HG03066 (cell line): ENCODE measurements at regions not wholly inside any gene's neighbourhood (a gene's known extent, or its start where the extent isn't known, plus 50 kb on each side); places are given as distances from the start of the nearest gene placed in this dataset.
"Not testable (repeated sequence)": the region's sequence is repeated elsewhere in the genome, so short reads cannot be mapped to it uniquely, and the experiment has no call there.

Experiments used
- ATAC-seq: cut with Tn5 transposase; IDR thresholded peaks from one replicate; pipeline ENCODE4 v1.9.1; 2021; ENCODE audit warnings: low read depth; ENCODE audit not compliant: unreplicated experiment

DNA sequence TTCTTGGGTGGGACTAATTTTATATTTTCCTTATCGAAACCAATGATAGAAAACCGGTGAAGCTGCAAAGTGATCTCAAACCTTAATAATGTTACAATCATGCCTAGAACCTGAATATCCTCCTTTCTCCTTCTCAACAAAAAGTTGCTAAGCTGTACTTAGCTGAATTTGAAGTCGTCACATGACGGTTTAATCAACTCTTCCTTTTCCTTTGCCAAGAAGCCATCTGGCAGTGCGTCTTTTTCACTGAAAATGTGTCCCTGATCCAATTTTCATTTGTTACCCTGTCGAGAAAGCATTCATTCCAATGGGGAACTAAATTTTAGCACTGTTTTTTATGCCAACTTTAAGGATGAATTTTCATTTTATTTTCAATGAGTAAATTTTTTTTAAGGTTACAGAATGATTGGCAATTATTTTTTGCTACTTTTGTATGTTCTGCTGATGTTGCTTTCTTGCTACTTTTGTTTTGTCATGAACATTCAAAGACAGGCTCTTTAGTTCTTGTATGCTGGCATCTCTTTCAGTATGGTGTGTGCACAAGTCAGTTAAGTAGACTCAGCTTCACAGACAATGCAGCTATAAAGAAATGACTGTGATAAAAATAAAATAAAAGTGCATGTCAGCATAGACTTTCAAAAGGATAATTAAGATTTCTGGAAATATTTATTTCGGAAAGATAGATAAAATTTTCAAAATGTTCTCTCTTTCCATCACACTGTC lies 980.0 kb downstream of the DNAJB9 start:
- ATAC-seq: no peak

DNA sequence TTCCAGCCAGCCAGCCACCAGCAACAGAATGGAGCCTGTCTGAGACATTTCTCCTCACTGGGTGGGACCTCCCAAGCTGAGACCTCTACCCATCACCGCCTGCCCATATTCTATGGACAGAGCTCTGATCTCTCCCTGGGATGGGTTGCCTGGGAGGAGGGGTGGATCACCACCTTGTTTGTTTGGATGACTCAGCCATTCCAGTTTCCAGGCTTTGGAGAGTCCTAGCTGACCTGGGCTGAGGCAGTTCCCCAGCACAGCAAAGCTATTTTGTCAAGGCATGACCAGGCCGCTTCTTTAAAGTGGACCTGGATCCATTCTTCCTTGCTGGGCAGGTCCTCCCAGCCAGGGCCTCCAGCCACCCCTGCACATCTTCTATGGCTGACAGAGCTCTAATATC lies 982.3 kb downstream of the DNAJB9 start:
- no peak for ATAC-seq

DNA sequence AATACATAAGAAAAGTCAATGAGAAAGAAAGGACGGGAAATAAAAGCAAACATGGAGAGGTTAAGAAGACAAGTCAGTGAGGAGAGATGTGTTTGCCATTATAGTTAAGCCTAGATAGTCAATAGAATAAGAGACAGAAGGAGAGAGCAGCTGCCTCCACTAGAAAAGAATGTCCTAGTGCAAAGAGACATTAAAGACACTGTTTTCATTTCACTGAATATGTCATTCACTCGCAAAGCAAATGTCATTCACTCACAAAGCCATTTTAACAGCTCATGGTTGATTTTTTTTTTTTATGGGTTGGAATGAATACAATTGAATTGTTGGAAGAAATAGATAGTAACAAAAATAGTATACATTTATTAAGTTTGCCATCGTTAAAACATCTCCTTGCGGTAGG lies 1007.6 kb downstream of the DNAJB9 start:
- ATAC-seq: no peak

DNA sequence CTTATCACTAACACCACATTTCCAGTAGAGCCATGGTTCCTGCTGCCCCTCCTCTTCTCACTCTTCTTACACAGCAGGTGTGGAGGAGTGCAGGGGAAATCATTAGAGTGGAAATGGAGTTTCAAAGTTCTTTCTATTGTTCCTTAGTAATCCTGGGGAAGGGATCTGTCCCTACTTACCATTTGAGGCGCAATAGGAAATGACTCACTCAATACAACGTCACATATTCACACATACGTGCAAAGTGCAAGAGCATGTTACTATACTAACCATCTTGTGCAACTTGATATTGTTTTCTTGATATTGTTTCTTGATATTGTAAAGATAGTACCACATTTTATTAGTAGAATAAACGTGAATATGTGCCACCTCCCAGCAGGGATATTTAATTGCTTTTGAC lies 1010.2 kb downstream of the DNAJB9 start:
- ATAC-seq: no peak

DNA sequence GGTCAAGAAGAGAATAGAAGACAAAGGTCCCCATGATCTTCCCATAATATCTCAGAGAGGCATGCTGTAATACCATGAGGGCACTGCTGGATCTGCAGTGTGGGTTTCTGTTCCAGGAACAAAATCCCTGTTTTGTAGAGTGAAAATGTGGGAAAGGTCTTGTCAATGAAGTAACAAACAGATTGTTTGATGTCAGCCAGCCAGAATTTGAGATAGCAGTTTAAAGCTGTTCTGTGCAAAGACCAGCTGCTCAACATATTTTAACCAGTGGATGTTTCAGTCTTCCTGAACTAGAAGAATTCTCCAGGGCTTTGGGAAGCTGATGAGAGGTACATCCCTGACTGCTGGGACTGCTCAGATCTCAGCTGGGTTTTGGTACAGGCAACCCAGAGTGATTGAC lies 1012.5 kb downstream of the DNAJB9 start:
- no peak for ATAC-seq

DNA sequence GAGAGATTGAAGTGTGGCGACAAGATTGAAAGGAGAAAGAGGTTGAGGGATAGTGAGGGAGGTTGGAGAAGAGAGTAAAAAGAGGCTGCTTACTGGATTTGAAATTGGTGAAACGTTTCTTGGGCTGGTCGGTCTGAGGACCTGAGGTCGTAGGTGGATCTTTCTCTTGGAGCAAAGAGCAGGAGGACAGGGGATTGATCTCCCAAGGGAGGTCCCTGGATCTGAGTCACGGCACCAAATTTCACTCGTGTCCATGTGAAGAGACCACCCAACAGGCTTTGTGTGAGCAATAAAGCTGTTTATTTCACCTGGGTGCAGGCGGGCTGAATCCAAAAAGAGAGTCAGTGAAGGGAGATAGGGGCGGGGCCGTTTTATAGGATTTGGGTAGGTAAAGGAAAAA lies 1027.3 kb downstream of the DNAJB9 start:
- not testable (repeated sequence) for ATAC-seq

DNA sequence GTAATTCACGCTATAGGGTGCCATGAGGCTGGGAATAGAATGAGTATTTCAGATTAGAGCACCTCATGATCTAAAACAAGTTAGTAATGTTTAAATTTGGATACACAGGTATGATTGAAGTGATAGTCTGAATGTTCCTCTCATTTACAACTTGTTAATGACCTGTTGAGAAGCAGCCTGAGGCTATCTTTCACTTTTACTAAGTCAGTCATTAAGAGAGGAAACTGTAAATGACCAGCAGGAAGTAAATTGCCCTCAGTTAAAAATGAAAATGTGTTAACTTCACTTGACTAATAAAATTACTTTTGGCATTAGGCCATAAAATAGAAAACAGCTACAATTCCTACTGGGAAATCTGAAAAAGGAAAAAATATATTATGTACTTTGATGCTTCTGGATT lies 1042.0 kb downstream of the DNAJB9 start:
- no peak for ATAC-seq

DNA sequence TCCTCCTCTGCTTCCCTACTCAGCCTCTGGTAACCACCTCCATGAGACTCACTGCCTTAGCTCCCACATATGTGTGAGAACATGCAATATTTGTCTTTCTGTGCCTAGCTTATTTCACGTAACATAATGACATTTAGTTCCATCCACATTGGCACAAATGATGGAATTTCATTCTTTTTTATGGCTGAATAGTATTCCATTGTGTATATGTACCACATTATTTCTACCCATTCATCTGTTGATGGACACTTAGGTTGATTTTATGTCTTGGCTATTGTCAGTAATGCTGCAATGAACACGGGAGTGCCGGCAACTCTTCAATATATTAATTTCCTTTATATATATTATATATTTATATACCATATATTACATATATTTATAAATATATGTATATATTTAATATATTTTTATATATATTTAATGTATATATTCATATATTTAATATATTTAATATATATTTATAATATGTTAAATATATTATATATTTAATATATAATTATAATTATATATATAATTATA lies 1046.9 kb downstream of the DNAJB9 start:
- ATAC-seq: no peak

DNA sequence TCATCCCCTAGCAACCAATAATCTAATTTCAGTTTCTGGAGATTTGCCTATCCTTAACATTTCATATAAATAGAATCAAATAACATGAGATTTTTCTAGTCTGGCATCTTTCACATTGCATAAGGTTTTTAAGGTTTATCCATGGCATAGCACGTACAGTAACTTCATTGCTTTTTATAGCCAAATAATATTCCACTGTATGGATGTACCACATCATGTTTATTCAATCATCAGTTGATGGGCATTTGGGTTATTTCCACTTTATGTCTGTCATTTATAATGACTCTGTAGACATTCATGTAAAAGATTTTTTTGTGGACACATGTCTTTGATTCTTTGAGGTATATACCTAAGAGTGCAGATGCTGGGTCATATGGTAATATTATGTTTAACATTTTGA lies 1052.6 kb downstream of the DNAJB9 start:
- ATAC-seq: no peak

DNA sequence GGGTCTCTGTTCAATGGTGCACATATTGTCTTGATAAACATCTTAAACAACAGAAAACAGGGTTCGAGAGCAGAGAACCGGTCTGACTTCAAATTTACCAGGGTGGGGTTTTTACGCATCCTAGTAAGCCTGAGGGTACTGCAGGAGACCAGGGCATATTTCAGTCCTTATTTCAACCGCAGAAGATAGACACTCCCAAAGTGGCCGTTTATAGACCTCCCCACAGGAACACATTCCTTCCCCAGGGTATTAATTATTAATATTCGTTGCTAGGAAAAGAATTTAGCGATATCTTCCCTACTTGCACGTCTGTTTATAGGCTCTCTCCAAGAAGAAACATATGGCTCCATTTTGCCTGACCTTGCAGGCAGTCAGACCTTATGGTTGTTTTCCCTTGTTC lies 1063.2 kb downstream of the DNAJB9 start:
- not testable (repeated sequence) for ATAC-seq

DNA sequence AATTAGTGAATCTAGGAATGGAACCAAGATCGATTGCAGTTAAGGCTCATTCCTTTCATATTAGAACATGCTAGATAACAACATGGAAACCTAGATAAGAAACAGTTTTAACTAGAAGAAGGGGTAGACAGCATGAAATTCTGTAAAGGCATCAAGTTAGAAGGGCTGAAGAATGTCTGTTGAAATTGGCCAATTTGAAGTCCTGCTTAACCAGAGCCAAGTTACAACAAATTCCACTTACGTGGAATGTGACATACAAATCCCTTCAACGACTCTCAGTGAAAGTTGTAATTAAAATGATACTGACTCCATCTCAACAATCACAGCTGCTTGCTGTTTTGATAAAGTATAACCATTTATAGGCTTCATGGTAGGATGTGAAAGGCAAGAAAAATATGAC lies 1065.7 kb downstream of the DNAJB9 start:
- no peak for ATAC-seq

DNA sequence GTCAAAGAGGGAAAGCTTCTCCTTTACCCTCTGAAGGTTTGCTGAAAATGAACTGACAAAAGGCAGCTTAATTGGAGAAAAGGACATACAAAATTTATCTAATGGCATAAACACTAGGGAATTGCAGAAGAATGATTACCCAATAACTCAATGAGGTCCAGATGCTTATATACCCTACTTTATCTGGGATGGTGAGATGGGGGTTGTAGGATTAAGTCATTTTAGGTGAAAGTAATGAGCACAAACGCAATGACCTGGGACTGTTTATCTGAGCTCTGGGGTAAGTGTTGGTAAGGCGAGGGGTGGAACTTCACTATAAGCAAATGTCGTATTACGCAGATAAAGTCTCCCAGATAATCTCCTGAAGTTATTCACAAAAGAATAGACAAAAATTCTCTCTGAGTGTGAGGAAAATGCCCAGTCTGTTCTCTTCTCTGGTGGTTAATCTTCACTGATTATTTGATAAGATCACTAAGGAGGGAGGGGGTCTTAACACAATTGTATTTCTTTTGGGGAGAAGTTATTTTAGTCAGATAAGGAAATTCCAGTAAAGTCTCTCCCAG lies 1067.8 kb downstream of the DNAJB9 start:
- no peak for ATAC-seq

DNA sequence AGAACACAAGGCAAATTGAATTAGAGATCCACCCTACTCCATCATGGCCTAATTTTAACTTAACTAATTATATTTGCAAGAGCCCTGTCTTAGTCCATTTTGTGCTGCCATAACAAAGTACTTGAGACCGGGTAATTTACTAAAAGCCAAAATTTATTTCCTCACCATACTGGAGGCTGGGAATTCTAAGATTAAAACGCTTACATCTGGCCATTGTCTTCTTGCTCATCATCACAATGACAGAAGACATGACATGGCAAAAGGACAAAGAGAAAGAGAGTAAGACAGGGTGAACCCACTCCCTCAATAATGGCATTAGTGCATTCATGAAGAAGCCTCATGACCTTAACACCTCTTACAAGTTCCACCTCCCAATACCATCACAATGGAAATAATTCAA lies 1068.6 kb downstream of the DNAJB9 start:
- ATAC-seq: no peak

DNA sequence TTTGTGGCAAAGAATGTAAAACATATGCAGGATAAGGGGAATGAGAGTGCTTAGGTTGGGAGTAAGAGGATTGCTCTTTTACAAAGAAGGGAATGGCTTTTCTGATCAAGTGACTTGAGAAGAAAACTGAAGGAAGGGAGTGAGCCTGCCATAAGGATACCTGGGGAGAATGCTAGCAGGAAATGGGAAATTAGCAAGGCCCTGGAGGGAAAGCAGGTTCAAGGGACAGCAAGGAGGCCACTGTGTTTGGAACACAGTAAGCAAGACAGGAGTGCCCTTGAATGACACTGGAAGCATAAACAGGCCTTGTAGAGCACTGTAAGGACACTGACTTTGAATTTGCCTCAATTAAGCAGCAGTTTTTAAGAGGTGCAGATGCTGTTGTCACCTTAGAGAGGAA lies 1069.9 kb downstream of the DNAJB9 start:
- ATAC-seq: no peak

DNA sequence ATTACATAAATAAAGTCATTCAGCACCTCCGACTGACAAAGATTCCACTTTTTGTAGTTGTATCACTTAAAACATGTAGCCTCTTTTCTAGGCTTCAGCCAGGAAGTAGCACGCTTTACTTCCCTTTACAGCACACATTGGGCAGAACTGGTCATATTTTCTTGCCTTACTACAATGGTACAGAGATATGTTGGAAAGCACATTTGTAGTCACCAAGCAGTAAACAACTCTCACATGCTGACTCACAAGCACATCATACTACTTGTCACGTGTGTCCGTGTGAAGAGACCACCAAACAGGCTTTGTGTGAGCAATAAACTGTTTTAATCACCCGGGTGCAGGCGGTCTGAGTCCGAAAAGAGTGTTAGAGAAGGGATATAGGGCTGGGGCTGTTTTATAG lies 1071.8 kb downstream of the DNAJB9 start:
- ATAC-seq: no peak

DNA sequence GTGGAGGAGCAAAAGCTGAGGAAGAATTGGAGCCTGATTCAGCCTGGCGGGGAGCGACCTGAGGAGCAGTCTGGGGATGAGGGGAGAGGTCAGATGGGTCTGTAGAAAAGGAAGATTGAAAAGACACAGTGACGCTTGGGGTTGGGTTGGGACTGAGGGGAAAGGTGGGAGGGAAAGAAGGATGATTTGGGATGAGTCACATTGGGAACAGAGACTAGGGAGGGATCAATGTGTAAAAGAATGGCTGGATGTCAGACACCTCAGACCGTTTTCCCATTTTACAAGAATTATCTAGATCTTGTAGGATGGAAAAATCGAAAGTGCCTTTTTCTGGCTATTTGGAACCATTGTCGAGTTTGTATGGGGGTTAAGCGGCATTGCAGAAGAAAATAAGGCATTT lies 1076.5 kb downstream of the DNAJB9 start:
- no peak for ATAC-seq

DNA sequence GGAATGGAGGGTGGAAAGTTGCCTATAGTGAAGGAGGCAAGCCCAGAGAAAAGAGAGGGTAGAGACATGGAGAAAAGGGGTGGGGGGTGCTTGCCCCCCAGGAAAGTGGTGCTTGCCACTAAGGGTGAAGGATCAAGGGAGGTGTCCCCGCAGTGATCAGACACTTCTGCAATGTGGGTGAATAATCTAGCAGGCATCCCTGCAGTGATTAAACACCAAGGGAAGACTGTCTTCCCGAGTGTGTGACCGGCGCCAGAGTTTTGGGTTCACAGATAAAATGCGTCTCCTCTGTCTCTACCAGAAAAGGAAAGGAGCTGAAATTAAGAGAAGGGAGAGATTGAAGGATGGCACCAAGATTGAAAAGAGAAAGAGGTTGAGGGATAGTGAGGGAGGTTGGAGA lies 1076.9 kb downstream of the DNAJB9 start:
- not testable (repeated sequence) for ATAC-seq

DNA sequence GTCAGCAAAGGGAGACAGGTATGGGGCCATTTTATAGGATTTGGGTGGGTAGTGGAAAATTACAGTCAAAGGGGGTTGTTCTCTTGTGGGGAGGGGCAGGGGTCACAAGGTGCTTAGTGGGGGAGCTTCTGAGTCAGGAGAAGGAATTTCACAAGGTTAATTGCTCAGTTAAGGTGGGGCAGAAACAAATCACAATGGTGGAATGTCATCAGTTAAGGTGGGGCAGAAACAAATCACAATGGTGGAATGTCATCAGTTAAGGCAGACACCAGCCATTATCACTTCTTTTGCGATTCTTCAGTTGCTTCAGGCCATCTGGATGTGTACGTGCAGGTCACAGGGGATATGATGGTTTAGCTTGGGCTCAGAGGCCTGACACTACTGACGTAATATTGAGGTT lies 1077.6 kb downstream of the DNAJB9 start:
- ATAC-seq: not testable (repeated sequence)

DNA sequence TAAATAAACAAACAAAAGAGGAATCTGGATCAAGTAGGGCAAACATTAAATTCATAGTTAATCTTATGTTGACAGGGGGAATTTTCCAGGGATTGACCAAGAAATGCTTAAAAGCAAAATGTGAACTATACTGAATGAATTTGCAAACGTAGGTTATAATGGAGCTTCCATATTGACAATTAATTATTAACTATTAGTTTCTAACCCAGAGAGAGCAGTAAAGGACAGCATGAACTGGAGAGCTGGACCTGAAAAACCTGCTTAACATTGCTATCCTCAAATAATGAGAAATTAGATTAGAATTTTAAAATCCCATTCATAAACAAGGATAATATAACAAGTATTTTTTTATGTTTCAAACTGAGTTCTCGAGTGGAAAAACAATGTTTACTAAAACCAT lies 1089.6 kb downstream of the DNAJB9 start:
- no peak for ATAC-seq

DNA sequence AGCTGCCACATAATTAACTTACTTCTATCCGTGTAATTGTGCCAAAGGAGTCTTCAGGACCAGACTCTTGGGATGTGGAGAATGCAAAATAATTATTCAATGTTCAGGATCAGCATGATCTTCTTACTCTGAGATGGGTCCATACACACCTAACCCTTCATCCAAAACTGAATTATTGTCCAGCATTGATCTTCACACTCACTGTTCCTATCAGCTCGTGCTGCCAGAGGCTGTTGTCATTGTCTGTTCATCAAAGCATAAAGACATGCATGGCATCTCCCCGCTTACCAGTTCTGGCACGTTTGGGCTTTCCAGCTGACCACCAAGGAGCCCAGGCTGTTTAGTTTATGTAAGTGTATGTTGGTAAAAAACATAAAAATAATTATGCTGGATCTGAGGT lies 1090.7 kb downstream of the DNAJB9 start:
- ATAC-seq: no peak

DNA sequence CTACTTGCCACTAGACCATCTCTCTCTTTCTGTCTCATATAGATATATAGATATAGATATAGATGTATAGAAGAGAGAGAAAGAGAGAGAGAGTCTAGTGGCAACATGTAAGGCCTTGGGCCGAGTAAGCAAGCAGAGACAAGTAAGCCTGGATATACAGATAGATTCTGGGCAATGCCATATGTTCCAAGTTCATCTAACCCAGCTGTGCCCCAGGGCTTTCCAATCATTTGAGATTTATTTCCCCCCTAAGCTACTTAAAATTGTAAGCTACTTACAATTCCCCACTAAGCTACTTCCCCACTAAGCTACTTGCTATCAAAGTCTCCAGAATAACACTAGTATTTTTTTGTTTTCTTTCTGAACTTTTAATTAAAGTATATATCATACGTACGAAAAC lies 1094.1 kb downstream of the DNAJB9 start:
- no peak for ATAC-seq

DNA sequence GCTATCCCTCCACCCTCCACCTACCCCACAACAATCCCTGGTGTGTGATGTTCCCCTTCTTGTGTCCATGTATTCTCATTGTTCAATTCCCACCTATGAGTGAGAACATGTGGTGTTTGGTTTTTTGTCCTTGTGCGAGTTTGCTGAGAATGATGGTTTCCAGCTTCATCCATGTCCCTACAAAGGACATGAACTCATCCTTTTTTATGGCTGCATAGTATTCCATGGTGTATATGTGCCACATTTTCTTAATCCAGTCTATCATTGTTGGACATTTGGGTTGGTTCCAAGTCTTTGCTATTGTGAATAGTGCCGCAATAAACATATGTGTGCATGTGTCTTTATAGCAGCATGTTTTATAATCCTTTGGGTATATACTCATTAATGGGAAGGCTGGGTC lies 1117.6 kb downstream of the DNAJB9 start:
- not testable (repeated sequence) for ATAC-seq
